LHCN-M2 (cell line): ENCODE measurements at regions not wholly inside any gene's neighbourhood (a gene's known extent, or its start where the extent isn't known, plus 50 kb on each side); places are given as distances from the start of the nearest gene placed in this dataset.

Experiments used
- DNase-seq: peaks from one replicate; pipeline ENCODE4 v3.0.0-alpha.2; 2012; ENCODE audit warnings: low read depth

- peak; percentile 65 for DNase-seq
Measured at GRCh38 chr11:35077709-35078469, 61.1 kb upstream of the CD44 start.

- DNase-seq: no peak
Measured at GRCh38 chr11:35078470-35078735, 60.6 kb upstream of the CD44 start.

DNA sequence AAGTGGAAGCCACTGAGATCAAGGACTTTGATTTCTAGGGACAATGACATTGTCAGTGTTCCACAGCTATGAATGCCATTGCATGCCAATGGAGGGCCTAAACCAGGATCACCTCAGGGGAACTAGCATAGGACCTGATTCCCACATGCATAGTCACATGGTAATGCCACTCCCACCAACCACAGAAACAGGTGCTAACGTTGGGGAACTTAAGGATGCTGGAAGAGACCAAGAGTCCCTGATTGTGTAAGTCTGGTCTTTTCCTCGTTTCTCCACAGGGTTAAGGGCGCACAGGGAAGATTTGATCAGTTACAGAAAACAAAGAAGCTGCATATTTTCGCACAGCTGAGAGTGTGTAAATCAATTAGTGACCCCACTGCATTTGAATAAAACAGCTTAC is 59.4 kb upstream of the CD44 start:
- DNase-seq: peak; percentile 55

- peak; percentile 93 for DNase-seq
Measured at GRCh38 chr11:35082321-35083180, 56.4 kb upstream of the CD44 start.

DNA sequence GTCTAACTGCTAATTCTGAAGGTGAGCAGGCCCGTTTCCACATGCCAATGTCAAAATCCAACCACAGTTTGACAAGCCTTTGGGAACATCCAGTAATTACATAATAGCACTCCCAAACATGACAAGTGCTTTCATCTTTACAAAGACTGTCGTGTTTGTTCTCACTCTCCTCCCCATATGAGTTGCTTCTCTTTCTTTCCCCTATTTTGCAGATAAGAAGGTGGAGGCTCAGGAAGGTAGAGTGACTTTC is 55.9 kb upstream of the CD44 start:
- DNase-seq: peak; percentile 43

DNA sequence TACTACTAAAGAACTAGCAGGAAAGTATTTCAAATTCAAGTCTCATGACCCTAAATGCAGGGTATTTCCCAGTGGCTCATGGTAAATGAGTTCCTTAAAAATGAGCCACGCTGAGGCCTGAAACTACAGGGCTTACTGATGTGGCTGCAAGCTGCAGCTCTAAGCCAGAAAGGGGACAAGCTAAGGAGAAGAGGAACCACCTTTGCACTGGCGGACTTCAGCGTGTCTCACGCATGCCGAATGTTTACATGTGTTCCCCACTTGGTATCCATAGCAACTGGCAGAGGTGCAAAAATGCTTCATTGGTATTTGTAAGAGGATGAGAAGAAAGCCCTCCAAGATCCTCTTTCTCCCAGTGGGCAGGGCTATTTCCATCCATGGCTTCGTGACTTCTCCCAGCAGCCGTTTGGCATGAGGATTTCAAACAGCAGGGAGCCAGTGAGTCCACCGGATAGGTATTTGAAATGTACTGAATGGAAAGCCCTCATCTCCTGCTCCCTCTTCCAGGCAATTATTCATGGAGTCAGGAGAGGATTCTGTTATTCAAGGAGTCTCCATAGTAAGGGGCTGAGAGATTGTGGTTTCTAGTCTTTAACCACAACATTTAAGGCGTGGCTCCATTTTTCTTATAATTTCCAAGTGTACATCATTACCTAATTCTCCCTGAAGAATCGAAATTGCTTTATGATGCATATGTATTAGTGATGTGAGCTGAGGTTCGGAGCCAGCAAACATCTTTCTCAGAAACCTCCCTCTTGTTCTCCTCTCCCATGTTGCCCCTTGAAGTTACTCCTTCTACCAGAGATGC is 55.3 kb upstream of the CD44 start:
- peak; percentile 100 for DNase-seq

GRCh38 chr11:35084817-35085440 is 54.0 kb upstream of the CD44 start:
- DNase-seq: no peak

DNA sequence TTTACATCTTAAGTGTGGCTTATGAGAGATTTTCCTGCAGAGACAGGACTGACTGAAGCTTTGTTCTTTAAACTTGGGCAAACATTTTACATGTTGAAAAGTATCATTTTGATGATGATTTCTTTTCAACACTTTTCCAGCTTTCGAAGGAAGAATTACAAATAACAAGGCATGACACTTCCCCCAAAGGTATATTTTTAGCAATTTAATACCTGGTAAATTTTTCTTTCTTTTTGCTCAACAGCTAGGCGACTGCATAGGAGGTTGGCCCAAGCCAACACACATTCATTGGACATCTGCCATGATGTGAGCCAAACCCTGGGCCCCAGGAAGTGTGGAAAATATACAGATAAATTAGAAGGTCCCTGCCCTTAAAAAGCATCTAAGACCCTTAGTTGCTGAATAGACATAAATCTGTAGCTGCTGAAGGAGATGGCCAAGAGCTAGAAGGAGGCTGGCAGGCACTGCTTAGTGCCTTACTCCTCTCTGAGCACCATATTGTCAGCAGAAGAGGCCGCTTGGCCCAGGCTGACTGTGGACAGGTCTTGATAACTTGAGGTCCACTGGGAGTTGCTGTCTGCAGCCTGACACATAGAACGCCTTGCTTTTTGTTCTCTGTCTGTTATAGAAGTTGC is 53.3 kb upstream of the CD44 start:
- no peak for DNase-seq

- peak; percentile 89 for DNase-seq
Measured at GRCh38 chr11:35087648-35088047, 51.3 kb upstream of the CD44 start.

DNA sequence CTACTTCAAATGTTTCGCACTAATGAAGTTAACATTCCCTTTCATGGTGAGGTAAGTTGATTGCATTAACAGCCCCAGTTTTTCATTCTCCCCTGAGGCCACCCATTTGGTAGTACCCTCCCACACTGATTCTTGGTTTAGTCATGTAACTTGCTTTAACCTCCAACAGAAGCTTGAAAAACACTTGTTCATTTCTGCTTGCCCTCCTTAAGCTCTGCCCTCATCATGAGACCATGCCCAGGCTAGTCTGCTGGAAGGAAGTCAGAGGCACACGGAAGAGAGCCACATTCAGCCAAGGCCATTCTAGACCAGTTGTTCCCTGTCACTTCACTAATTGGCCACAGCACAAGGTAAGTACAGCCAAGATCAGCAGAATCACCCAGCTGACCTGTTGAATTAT is 50.7 kb upstream of the CD44 start:
- peak; percentile 35 for DNase-seq

- DNase-seq: peak; percentile 32
Measured at GRCh38 chr11:35088676-35089075, 50.3 kb upstream of the CD44 start.
